IMR-90 (cell line): ENCODE measurements at regions not wholly inside any gene's neighbourhood (a gene's known extent, or its start where the extent isn't known, plus 50 kb on each side); places are given as distances from the start of the nearest gene placed in this dataset.

Experiments used
- ATAC-seq: fragments of 200-7000 bp; cut with Tn5 transposase; 2 replicates; pipeline ENCODE4 v1.9.1; 2020; ENCODE audit warnings: low read depth, mild to moderate bottlenecking, moderate library complexity
- BruUV-seq: library from RNA; stranded (reverse); fragments of 400-500 nt; replicated peaks from 2 replicates; lab custom pipeline; 2021; lab: Mats Ljungman, UMichigan
- CTCF ChIA-PET: fragments of 300-600 bp; formaldehyde crosslinking; extraction: SDS; loops from one replicate; lab custom pipeline; 2021; ENCODE audit warnings: antibody characterized with exemption; lab: Yijun Ruan, JAX
- POLR2A ChIA-PET: fragments of 300-600 bp; sonication (Branson Sonifier 250); formaldehyde crosslinking; loops from one replicate; lab custom pipeline; 2022; ENCODE audit warnings: antibody characterized with exemption; ENCODE audit not compliant: unreplicated experiment; lab: Charles Lee
- DNase-seq: peaks from one replicate; pipeline ENCODE4 v3.0.0; 2013
- H2AFZ ChIP-seq: replicated peaks from 2 replicates; pipeline ENCODE3; 2013; ENCODE audit warnings: low read length, mild to moderate bottlenecking; ENCODE audit not compliant: poor library complexity
- H2AK5ac ChIP-seq: 2 replicates; pipeline ENCODE4 v1.6.1; 2013; ENCODE audit warnings: low read depth, low read length, inconsistent platforms
- H2AK9ac ChIP-seq: replicated peaks from 2 replicates; pipeline ENCODE3; 2013; ENCODE audit warnings: mild to moderate bottlenecking, low read depth, low read length, moderate library complexity; ENCODE audit not compliant: poor library complexity
- H2BK120ac ChIP-seq: 2 replicates; pipeline ENCODE4 v1.6.1; 2013; ENCODE audit warnings: low read depth, low read length, inconsistent platforms
- H2BK15ac ChIP-seq: 3 replicates; pipeline ENCODE4 v1.6.1; 2013; ENCODE audit warnings: low read depth, low read length, inconsistent platforms
- H2BK20ac ChIP-seq: 2 replicates; pipeline ENCODE4 v1.6.1; 2013; ENCODE audit warnings: low read depth, mild to moderate bottlenecking, inconsistent platforms, low read length, moderate library complexity
- H2BK5ac ChIP-seq: 2 replicates; pipeline ENCODE4 v1.6.1; 2013; ENCODE audit warnings: mild to moderate bottlenecking, low read depth, low read length, inconsistent platforms; ENCODE audit not compliant: poor library complexity, severe bottlenecking
- H3K14ac ChIP-seq: replicated peaks from 2 replicates; pipeline ENCODE4 v1.6.1; 2013; ENCODE audit warnings: low read depth, low read length, inconsistent platforms
- H3K18ac ChIP-seq: 2 replicates; pipeline ENCODE4 v1.6.1; 2013; ENCODE audit warnings: low read depth, low read length, control low read depth
- H3K23ac ChIP-seq: 2 replicates; pipeline ENCODE4 v1.6.1; 2013; ENCODE audit warnings: low read depth, low read length, inconsistent platforms
- H3K27ac ChIP-seq: 2 replicates; pipeline ENCODE4 v1.5.1; 2013; ENCODE audit warnings: mild to moderate bottlenecking, control low read depth, low read length; ENCODE audit not compliant: insufficient read depth
- H3K27me3 ChIP-seq: 2 replicates; pipeline ENCODE4 v1.6.1; 2013; ENCODE audit warnings: low read length; ENCODE audit not compliant: control insufficient read depth, insufficient read depth
- H3K36me3 ChIP-seq: 2 replicates; pipeline ENCODE4 v1.6.1; 2013; ENCODE audit warnings: low read length, mixed read lengths; ENCODE audit not compliant: control insufficient read depth, insufficient read depth
- H3K4ac ChIP-seq: 2 replicates; pipeline ENCODE4 v1.6.1; 2013; ENCODE audit warnings: low read depth, low read length, inconsistent platforms
- H3K4me1 ChIP-seq: 2 replicates; pipeline ENCODE4 v1.6.1; 2013; ENCODE audit warnings: low read length, mixed read lengths; ENCODE audit not compliant: control insufficient read depth, insufficient read depth
- H3K4me2 ChIP-seq: 2 replicates; pipeline ENCODE4 v1.6.1; 2013; ENCODE audit warnings: low read depth, mild to moderate bottlenecking, control low read depth, low read length, moderate library complexity
- H3K4me3 ChIP-seq: 2 replicates; pipeline ENCODE4 v1.5.1; 2013; ENCODE audit warnings: low read depth, mild to moderate bottlenecking, control low read depth, low read length, moderate library complexity; ENCODE audit not compliant: insufficient read depth
- H3K56ac ChIP-seq: 2 replicates; pipeline ENCODE4 v1.6.1; 2013; ENCODE audit warnings: low read length, inconsistent platforms; ENCODE audit not compliant: insufficient read depth; ENCODE audit errors: extremely low read depth
- H3K79me1 ChIP-seq, 2 experiments: 2 replicates each; pipeline ENCODE4 v1.6.1; 2013; ENCODE audit warnings: low read length in 2 of 2, inconsistent platforms in 1 of 2, low read depth in 1 of 2
- H3K9ac ChIP-seq: 2 replicates; pipeline ENCODE4 v1.6.1; 2013; ENCODE audit warnings: low read depth, low read length, control low read depth
- H3K9me1 ChIP-seq: 2 replicates; pipeline ENCODE4 v1.6.1; 2013; ENCODE audit warnings: low read length, inconsistent platforms; ENCODE audit not compliant: insufficient read depth
- H3K9me3 ChIP-seq: 2 replicates; pipeline ENCODE4 v1.6.1; 2013; ENCODE audit warnings: low read length; ENCODE audit not compliant: control insufficient read depth, insufficient read depth
- H4K20me1 ChIP-seq: 2 replicates; pipeline ENCODE4 v1.6.1; 2013; ENCODE audit warnings: low read length, inconsistent platforms; ENCODE audit not compliant: insufficient read depth
- H4K5ac ChIP-seq: 2 replicates; pipeline ENCODE4 v1.6.1; 2013; ENCODE audit warnings: mild to moderate bottlenecking, low read depth, low read length, control low read depth
- H4K8ac ChIP-seq, 2 experiments: 2 replicates each; pipeline ENCODE4 v1.6.1; 2013; ENCODE audit warnings: low read depth in 2 of 2, low read length in 2 of 2, control low read depth in 1 of 2, inconsistent platforms in 1 of 2
- H4K91ac ChIP-seq: 2 replicates; pipeline ENCODE4 v1.6.1; 2013; ENCODE audit warnings: low read depth, low read length, inconsistent platforms; ENCODE audit not compliant: insufficient read depth
- CEBPB ChIP-seq: IDR thresholded peaks from 2 replicates; pipeline ENCODE4 v1.6.1; 2012; ENCODE audit warnings: low read depth, low read length, improper control_type of control experiment
- CHD1 ChIP-seq: IDR thresholded peaks from 2 replicates; pipeline ENCODE4 v1.6.1; 2012; ENCODE audit warnings: low read depth, low read length, improper control_type of control experiment
- ELK1 ChIP-seq: fragments of 150-350 bp; IDR thresholded peaks from 2 replicates; pipeline ENCODE4 v1.6.1; 2016; ENCODE audit warnings: low read depth, mild to moderate bottlenecking, low read length, moderate library complexity, borderline replicate concordance
- MAFK ChIP-seq: IDR thresholded peaks from 2 replicates; pipeline ENCODE4 v1.6.1; 2012; ENCODE audit warnings: low read depth, low read length, improper control_type of control experiment
- MXI1 ChIP-seq: IDR thresholded peaks from 2 replicates; pipeline ENCODE4 v1.6.1; 2012; ENCODE audit warnings: low read depth, mild to moderate bottlenecking, low read length, moderate library complexity, borderline replicate concordance
- NFE2L2 ChIP-seq: fragments of 150-350 bp; IDR thresholded peaks from 2 replicates; pipeline ENCODE4 v1.6.1; 2016; ENCODE audit warnings: low read depth, mild to moderate bottlenecking, low read length
- RCOR1 ChIP-seq: IDR thresholded peaks from 2 replicates; pipeline ENCODE4 v1.6.1; 2012; ENCODE audit warnings: mild to moderate bottlenecking, low read length, improper control_type of control experiment; ENCODE audit not compliant: insufficient replicate concordance
- RFX5 ChIP-seq: IDR thresholded peaks from 2 replicates; pipeline ENCODE4 v1.8.0; 2012; ENCODE audit warnings: low read depth, mild to moderate bottlenecking, low read length, moderate library complexity
- SMC3 ChIP-seq: fragments of 150-350 bp; IDR thresholded peaks from 2 replicates; pipeline ENCODE4 v1.6.1; 2016; ENCODE audit warnings: low read depth, mild to moderate bottlenecking, antibody characterized with exemption, low read length, moderate library complexity
- USF2 ChIP-seq: fragments of 150-350 bp; IDR thresholded peaks from 2 replicates; pipeline ENCODE4 v1.6.1; 2017; ENCODE audit warnings: mild to moderate bottlenecking, antibody characterized with exemption, low read length, low read depth
- WGBS, 2 experiments: methylation state at CpG; one replicate each; pipeline versions ENCODE4 v1.1.5 to v1.1.7; 2013; ENCODE audit warnings: missing lambda C conversion rate in 2 of 2; ENCODE audit not compliant: insufficient read length in 1 of 2; ENCODE audit errors: extremely low coverage in 2 of 2; 5-methylcytosine and 5-hydroxymethylcytosine counted together
- dilution Hi-C: fragments of 300-500 bp; cut with HindIII; formaldehyde crosslinking; loops from one replicate; pipeline ENCODE4 v1.14.3; 2018; ENCODE audit warnings: low sequenced_read_pairs; ENCODE audit not compliant: unreplicated experiment
- in situ Hi-C: fragments of 300-500 bp; cut with MboI; formaldehyde crosslinking; loops from 3 replicates; pipeline ENCODE4 v1.14.3; 2019; ENCODE audit warnings: low sequenced_read_pairs, inconsistent platforms, mixed read lengths
- intact Hi-C: fragments of 100-400 bp; cut with micrococcal nuclease; formaldehyde crosslinking; loops from 2 replicates; pipeline ENCODE4 v1.10.0; 2022

GRCh38 chr15:98433346-98433745, 215.0 kb upstream of the IGF1R start:
- no peak for ATAC-seq
- H3K4ac ChIP-seq = no peak overlapping the region

More at GRCh38 chr15:98433346-98433745, 215.0 kb upstream of the IGF1R start:
- ChIA-PET POLR2A (no interaction called here), CTCF (interaction anchor here (1.1 kb wide), 1 partner anchor 10 kb away, joined by 3 read pairs; no protein-coding TSS in a partner anchor)
- no CpG with 5 or more reads among the region's 6 CpGs for WGBS, 2 experiments
- no peaks in the 10 kb centered on the region for H4K20me1 ChIP-seq
- H4K5ac ChIP-seq = no peak overlapping the region
- TF ChIP-seq ELK1 (no peak), RFX5 (no peak), MAFK (no peak), RCOR1 (no peak), USF2 (no peak), CEBPB (no peak), MXI1 (no peak), NFE2L2 (no peak), CHD1 (no peak), SMC3 (no peak)
- no peak overlapping the region for H2BK15ac ChIP-seq
- H3K9me1 ChIP-seq = no peaks in the 10 kb centered on the region
- no peak overlapping the region for H3K18ac ChIP-seq
- no peak overlapping the region for H2AK9ac ChIP-seq
- no peaks in the 10 kb centered on the region for H3K79me1 ChIP-seq
- H3K27ac ChIP-seq = no peak overlapping the region
- H3K4me1 ChIP-seq = no peaks in the 10 kb centered on the region
- no peak overlapping the region for H4K91ac ChIP-seq
- H2AK5ac ChIP-seq = no peak overlapping the region
- H3K56ac ChIP-seq = no peak overlapping the region
- no peak overlapping the region for H2BK20ac ChIP-seq
- no peak overlapping the region for H3K14ac ChIP-seq
- H2BK120ac ChIP-seq = no peak overlapping the region
- H3K9ac ChIP-seq = no peak overlapping the region
- no peaks in the 10 kb centered on the region for H3K36me3 ChIP-seq
- no peak overlapping the region for H3K4me2 ChIP-seq
- in situ Hi-C loops = loop anchor here (25.0 kb wide), 1 partner anchor 779 kb away; no protein-coding TSS in a partner anchor
- H3K4me3 ChIP-seq = no peak overlapping the region
- no peak overlapping the region for H2BK5ac ChIP-seq
- no peak overlapping the region for H3K23ac ChIP-seq
- intact Hi-C loops = no loop called here
- dilution Hi-C loops = no loop called here
- peaks cover 4% of the 10 kb centered on the region; the same call in 1 of the 2 replicates for H3K27me3 ChIP-seq
- DNase-seq = no peak
- no peaks in the 10 kb centered on the region for H3K9me3 ChIP-seq
- no TSS peak for BruUV-seq
- H4K8ac ChIP-seq = no peak overlapping the region
- no peak overlapping the region for H2AFZ ChIP-seq
